Transverse colon (tissue), 4 donors: ENCODE measurements at regions not wholly inside any gene's neighbourhood (a gene's known extent, or its start where the extent isn't known, plus 50 kb on each side); places are given as distances from the start of the nearest gene placed in this dataset.
A peak's percentile ranks its signal among the peaks of the same experiment; 100 is the strongest.

Experiments
- DNase-seq: peaks from one replicate; pipeline ENCODE4 v3.0.0-alpha.2; 2019
- H3K27ac ChIP-seq, 4 donors: fragments of 200-600 bp; sonication (generic); 2 replicates each; pipeline ENCODE4 v1.5.1; 2016 to 2018; ENCODE audit warnings: inconsistent platforms in 4 of 4
- H3K27me3 ChIP-seq: fragments of 200-600 bp; sonication (generic); 2 replicates; pipeline ENCODE4 v1.5.1; 2017; ENCODE audit warnings: inconsistent platforms
- H3K36me3 ChIP-seq, 4 donors: fragments of 200-600 bp; sonication (generic); 2 replicates each; pipeline ENCODE4 v1.5.1; 2017 to 2019; ENCODE audit warnings: inconsistent platforms in 4 of 4
- H3K4me1 ChIP-seq, 4 donors: fragments of 200-600 bp; sonication (generic); 2 replicates each; pipeline ENCODE4 v1.5.1; 2017 to 2020; ENCODE audit warnings: inconsistent platforms in 4 of 4
- H3K4me3 ChIP-seq, 4 donors: fragments of 200-600 bp; sonication (generic); 1 replicate in 1 of 4; 2 replicates in 3 of 4; pipeline versions ENCODE4 v1.5.1 to v1.6.1; 2017 to 2019; ENCODE audit warnings: inconsistent platforms in 4 of 4
- H3K9me3 ChIP-seq, 2 donors: fragments of 200-600 bp; sonication (generic); 2 replicates each; pipeline ENCODE4 v1.5.1; 2017 to 2019; ENCODE audit warnings: inconsistent platforms in 2 of 2
- CTCF ChIP-seq, 5 experiments: fragments of 200-600 bp in 3 of 5; fragments of 450-650 bp in 2 of 5; sonication (generic) in 3 of 5; IDR thresholded peaks; 1 replicate in 2 of 5; 2 replicates in 3 of 5; pipeline ENCODE4 v1.5.1; 2016 to 2017; ENCODE audit warnings: antibody characterized with exemption in 5 of 5, inconsistent platforms in 3 of 5, mild to moderate bottlenecking in 2 of 5, moderate library complexity in 1 of 5
- EP300 ChIP-seq: sonication (generic); formaldehyde crosslinking; IDR thresholded peaks from one replicate; pipeline ENCODE4 v1.6.1; 2017; ENCODE audit warnings: antibody characterized with exemption, low read depth
- POLR2A ChIP-seq: fragments of 450-650 bp; IDR thresholded peaks from one replicate; pipeline ENCODE4 v1.6.1; 2016; ENCODE audit warnings: antibody characterized with exemption, mild to moderate bottlenecking, moderate library complexity
- POLR2AphosphoS5 ChIP-seq, 3 donors: sonication (generic); formaldehyde crosslinking; IDR thresholded peaks; one replicate each; pipeline ENCODE4 v1.6.1; 2016; ENCODE audit warnings: antibody characterized with exemption in 3 of 3
- WGBS, 2 donors: methylation state at CpG; one replicate each; pipeline ENCODE4 v1.1.5; 2018; ENCODE audit warnings: low coverage in 1 of 2; 5-methylcytosine and 5-hydroxymethylcytosine counted together
- in situ Hi-C, 4 donors: fragments of 200-750 bp; cut with MboI; loops; one replicate each; pipeline versions ENCODE4 v1.15.0 to v1.15.1; 2017; ENCODE audit warnings: low sequenced_read_pairs in 3 of 4, low pct_ligation_motif_present in 1 of 4, low pct_unique_long_range_greater_than_20kb in 1 of 4
- intact Hi-C: fragments of 100-400 bp; cut with DNase I; formaldehyde crosslinking; loops from one replicate; pipeline ENCODE4 v1.15.1; 2023; ENCODE audit warnings: low total_unique reads

GRCh38 chrX:37904833-37905232 lies 57.5 kb upstream of the DYNLT3 start:
- 85% methylated on average over 2 of the region's 2 CpGs; no CpG with 5 or more reads in 1 of the 2 donors for WGBS, 2 donors

GRCh38 chrX:37905436-37906147 lies 58.2 kb upstream of the DYNLT3 start:
- 31% methylated on average over 26 of the region's 36 CpGs; no CpG with 5 or more reads in 1 of the 2 donors for WGBS, 2 donors
- H3K27ac ChIP-seq, result no peak overlapping the region
- H3K36me3 ChIP-seq, result no peaks in the 10 kb centered on the region
- peak overlapping the region in 1 of 4 donors; percentile 20 for H3K4me3 ChIP-seq
- TF ChIP-seq CTCF (IDR thresholded peaks at IDR 0.05), result no peak
- no peak for TF ChIP-seq POLR2A
- no peak for TF ChIP-seq EP300
- no peak for TF ChIP-seq POLR2AphosphoS5 (IDR thresholded peaks at IDR 0.05)
- no peak for DNase-seq
- H3K27me3 ChIP-seq, result peaks cover 20% of the 10 kb centered on the region
- H3K9me3 ChIP-seq, result no peaks in the 10 kb centered on the region
- intact Hi-C loops, result no loop called here
- in situ Hi-C loops, result no loop called here
- H3K4me1 ChIP-seq, result peaks cover 0 to 5% (median 0%) of the 10 kb centered on the region in 4 donors

More at GRCh38 chrX:37904833-37905232, 57.5 kb upstream of the DYNLT3 start:
- no peak for DNase-seq
- TF ChIP-seq CTCF (IDR thresholded peaks at IDR 0.05) (no peak), POLR2AphosphoS5 (IDR thresholded peaks at IDR 0.05) (no peak), EP300 (no peak), POLR2A (no peak)
- no peak overlapping the region for H3K27ac ChIP-seq
- H3K4me1 ChIP-seq, result peaks cover 0 to 5% (median 0%) of the 10 kb centered on the region in 4 donors
- H3K27me3 ChIP-seq, result peaks cover 20% of the 10 kb centered on the region
- intact Hi-C loops (no loop called here), in situ Hi-C loops (no loop called here)
- H3K36me3 ChIP-seq, result no peaks in the 10 kb centered on the region
- no peaks in the 10 kb centered on the region for H3K9me3 ChIP-seq
- no peak overlapping the region for H3K4me3 ChIP-seq

- in situ Hi-C loops (no loop called here), intact Hi-C loops (no loop called here)
- TF ChIP-seq POLR2AphosphoS5 (IDR thresholded peaks at IDR 0.05) (no peak), CTCF (IDR thresholded peaks at IDR 0.05) (no peak), EP300 (no peak), POLR2A (no peak)
- Histone ChIP-seq H3K4me1 (peaks cover 0 to 5% (median 0%) of the 10 kb centered on the region in 4 donors), H3K27me3 (peaks cover 20% of the 10 kb centered on the region), H3K4me3 (no peak overlapping the region), H3K36me3 (no peaks in the 10 kb centered on the region), H3K9me3 (no peaks in the 10 kb centered on the region), H3K27ac (no peak overlapping the region)
- 54% methylated on average over 11 of the region's 11 CpGs; no CpG with 5 or more reads in 1 of the 2 donors for WGBS, 2 donors
- no peak for DNase-seq
Measured at GRCh38 chrX:37906357-37906756, 59.0 kb upstream of the DYNLT3 start.

GRCh38 chrX:37910186-37910585 lies 62.8 kb upstream of the DYNLT3 start:
- TF ChIP-seq POLR2A (no peak), CTCF (IDR thresholded peaks at IDR 0.05) (no peak), EP300 (no peak), POLR2AphosphoS5 (IDR thresholded peaks at IDR 0.05) (no peak)
- in situ Hi-C loops, result no loop called here
- H3K4me3 ChIP-seq, result no peak overlapping the region
- intact Hi-C loops, result no loop called here
- WGBS, 2 donors, result 100% methylated on average over 1 of the region's 1 CpG; no CpG with 5 or more reads in 1 of the 2 donors
- H3K4me1 ChIP-seq, result peaks cover 0 to 5% (median 0%) of the 10 kb centered on the region in 4 donors
- H3K36me3 ChIP-seq, result no peaks in the 10 kb centered on the region
- H3K9me3 ChIP-seq, result no peaks in the 10 kb centered on the region
- peaks cover 20% of the 10 kb centered on the region for H3K27me3 ChIP-seq
- no peak for DNase-seq
- no peak overlapping the region for H3K27ac ChIP-seq
